ENCODE measurements at regions not wholly inside any gene's neighbourhood (a gene's known extent, or its start where the extent isn't known, plus 50 kb on each side); places are given as distances from the start of the nearest gene placed in this dataset.

GRCh38 chr16:48687421-48688038 is 77.5 kb upstream of the N4BP1 start:
- no TSS peak for BruUV-seq (replicated peaks)
- peak; percentile 62 to 78 for DNase-seq
- no peaks in the 10 kb centered on the region for H3K9me3 Mint-ChIP-seq (ENCODE audit: unreplicated experiment)
- CTCF ChIA-PET = interaction anchor here (0.9 to 1.8 kb wide), 2 partner anchors 64 to 663 kb away, joined by 3 to 4 read pairs; no protein-coding TSS in a partner anchor
- Histone ChIP-seq H3K4me3 (ENCODE audit: low read depth, low read length) (no peak overlapping the region), H3K4me1 (no peaks in the 10 kb centered on the region), H3K9me3 (no peaks in the 10 kb centered on the region), H3K27me3 (replicated peaks; ENCODE audit: control insufficient read depth, insufficient read depth, low read length) (no peaks in the 10 kb centered on the region), H3K36me3 (ENCODE audit: control insufficient read depth, insufficient read depth, low read length) (no peaks in the 10 kb centered on the region)
- TF ChIP-seq, protein P1, sequence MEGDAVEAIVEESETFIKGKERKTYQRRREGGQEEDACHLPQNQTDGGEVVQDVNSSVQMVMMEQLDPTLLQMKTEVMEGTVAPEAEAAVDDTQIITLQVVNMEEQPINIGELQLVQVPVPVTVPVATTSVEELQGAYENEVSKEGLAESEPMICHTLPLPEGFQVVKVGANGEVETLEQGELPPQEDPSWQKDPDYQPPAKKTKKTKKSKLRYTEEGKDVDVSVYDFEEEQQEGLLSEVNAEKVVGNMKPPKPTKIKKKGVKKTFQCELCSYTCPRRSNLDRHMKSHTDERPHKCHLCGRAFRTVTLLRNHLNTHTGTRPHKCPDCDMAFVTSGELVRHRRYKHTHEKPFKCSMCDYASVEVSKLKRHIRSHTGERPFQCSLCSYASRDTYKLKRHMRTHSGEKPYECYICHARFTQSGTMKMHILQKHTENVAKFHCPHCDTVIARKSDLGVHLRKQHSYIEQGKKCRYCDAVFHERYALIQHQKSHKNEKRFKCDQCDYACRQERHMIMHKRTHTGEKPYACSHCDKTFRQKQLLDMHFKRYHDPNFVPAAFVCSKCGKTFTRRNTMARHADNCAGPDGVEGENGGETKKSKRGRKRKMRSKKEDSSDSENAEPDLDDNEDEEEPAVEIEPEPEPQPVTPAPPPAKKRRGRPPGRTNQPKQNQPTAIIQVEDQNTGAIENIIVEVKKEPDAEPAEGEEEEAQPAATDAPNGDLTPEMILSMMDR (IDR thresholded peaks at IDR 0.05; ENCODE audit: insufficient read depth in 1 of 2, low read depth in 1 of 2, low read length in 1 of 2, severe bottlenecking in 1 of 2, unreplicated experiment in 1 of 2) = peak; percentile 85 to 88
- POLR2A ChIA-PET = no interaction called here
- no peak overlapping the region for H3K27ac Mint-ChIP-seq (ENCODE audit: unreplicated experiment)
- H3K4me3 Mint-ChIP-seq (ENCODE audit: unreplicated experiment) = no peak overlapping the region
- intact Hi-C loops (cut with micrococcal nuclease; ENCODE audit: unreplicated experiment) = loop anchor here (1.0 to 10.0 kb wide), 3 partner anchors 311 to 663 kb away; partner anchors contain the start of gene CBLN1
- H3K36me3 Mint-ChIP-seq (ENCODE audit: insufficient read depth, unreplicated experiment) = no peaks in the 10 kb centered on the region
- H3K27me3 Mint-ChIP-seq (ENCODE audit: insufficient read depth, unreplicated experiment) = peaks cover 23% of the 10 kb centered on the region
- no peaks in the 10 kb centered on the region for H3K4me1 Mint-ChIP-seq (ENCODE audit: low read depth, unreplicated experiment)

- no peaks in the 10 kb centered on the region for H3K9me3 Mint-ChIP-seq (ENCODE audit: unreplicated experiment)
- no TSS peak for BruUV-seq (replicated peaks)
- TF ChIP-seq, protein P1 (IDR thresholded peaks at IDR 0.05; ENCODE audit: insufficient read depth in 1 of 2, low read depth in 1 of 2, low read length in 1 of 2, severe bottlenecking in 1 of 2, unreplicated experiment in 1 of 2) = no peak
- intact Hi-C loops (cut with micrococcal nuclease; ENCODE audit: unreplicated experiment) = loop anchor here (10.0 kb wide), 1 partner anchor 601 kb away; the partner anchor contains the start of gene CBLN1
- peaks cover 31% of the 10 kb centered on the region for H3K27me3 Mint-ChIP-seq (ENCODE audit: insufficient read depth, unreplicated experiment)
- CTCF ChIA-PET = no interaction called here
- no peaks in the 10 kb centered on the region for H3K4me1 ChIP-seq
- H3K27ac Mint-ChIP-seq (ENCODE audit: unreplicated experiment) = no peak overlapping the region
- no peak overlapping the region for H3K4me3 Mint-ChIP-seq (ENCODE audit: unreplicated experiment)
- H3K36me3 Mint-ChIP-seq (ENCODE audit: insufficient read depth, unreplicated experiment) = no peaks in the 10 kb centered on the region
- no peaks in the 10 kb centered on the region for H3K36me3 ChIP-seq (ENCODE audit: control insufficient read depth, insufficient read depth, low read length)
- H3K9me3 ChIP-seq = no peaks in the 10 kb centered on the region
- no peaks in the 10 kb centered on the region for H3K27me3 ChIP-seq (replicated peaks; ENCODE audit: control insufficient read depth, insufficient read depth, low read length)
- POLR2A ChIA-PET = no interaction called here
- no peaks in the 10 kb centered on the region for H3K4me1 Mint-ChIP-seq (ENCODE audit: low read depth, unreplicated experiment)
- no peak for DNase-seq
- no peak overlapping the region for H3K4me3 ChIP-seq (ENCODE audit: low read depth, low read length)
Measured at GRCh38 chr16:48684148-48684547, 74.2 kb upstream of the N4BP1 start.

DNA sequence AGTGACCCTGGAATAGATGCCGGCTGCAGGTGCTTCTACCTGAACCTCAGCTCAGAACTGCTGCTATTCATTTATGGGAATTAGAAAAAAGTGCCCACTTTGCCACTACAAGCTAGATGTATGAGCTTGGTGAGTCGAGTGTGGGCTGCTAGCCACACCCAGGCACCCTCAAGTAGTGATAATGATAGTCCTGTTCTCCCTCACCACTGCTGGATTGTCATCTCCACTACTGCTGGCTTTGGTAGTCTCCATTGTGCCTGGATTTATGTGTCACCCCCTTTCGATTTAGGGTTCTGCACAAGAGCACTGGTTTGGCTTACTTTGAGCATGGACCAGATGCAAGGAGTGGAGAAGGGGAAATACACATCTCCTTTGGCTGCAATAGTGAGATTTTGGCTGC is 73.0 kb upstream of the N4BP1 start:
- intact Hi-C loops (cut with micrococcal nuclease; ENCODE audit: unreplicated experiment) = loop anchor here (10.0 kb wide), 1 partner anchor 602 kb away; the partner anchor contains the start of gene CBLN1
- no peak overlapping the region for H3K27ac Mint-ChIP-seq (ENCODE audit: unreplicated experiment)
- no TSS peak for BruUV-seq (replicated peaks)
- CTCF ChIA-PET = no interaction called here
- H3K36me3 Mint-ChIP-seq (ENCODE audit: insufficient read depth, unreplicated experiment) = no peaks in the 10 kb centered on the region
- no peak overlapping the region for H3K4me3 Mint-ChIP-seq (ENCODE audit: unreplicated experiment)
- TF ChIP-seq, protein P1 (IDR thresholded peaks at IDR 0.05; ENCODE audit: insufficient read depth in 1 of 2, low read depth in 1 of 2, low read length in 1 of 2, severe bottlenecking in 1 of 2, unreplicated experiment in 1 of 2) = no peak
- Histone ChIP-seq H3K36me3 (ENCODE audit: control insufficient read depth, insufficient read depth, low read length) (no peaks in the 10 kb centered on the region), H3K9me3 (no peaks in the 10 kb centered on the region), H3K4me3 (ENCODE audit: low read depth, low read length) (no peak overlapping the region), H3K4me1 (no peaks in the 10 kb centered on the region), H3K27me3 (replicated peaks; ENCODE audit: control insufficient read depth, insufficient read depth, low read length) (no peaks in the 10 kb centered on the region)
- POLR2A ChIA-PET = no interaction called here
- H3K9me3 Mint-ChIP-seq (ENCODE audit: unreplicated experiment) = no peaks in the 10 kb centered on the region
- DNase-seq = no peak
- H3K27me3 Mint-ChIP-seq (ENCODE audit: insufficient read depth, unreplicated experiment) = peaks cover 31% of the 10 kb centered on the region
- no peaks in the 10 kb centered on the region for H3K4me1 Mint-ChIP-seq (ENCODE audit: low read depth, unreplicated experiment)

Data from Caco-2 (cell line).